Stimulated activated CD8-positive, alpha-beta memory T cell treated with anti-CD3 and anti-CD28 coated beads, Interleukin-15, amount 100 ng/mL, for 24 hours (primary cell): ENCODE measurements at regions not wholly inside any gene's neighbourhood (a gene's known extent, or its start where the extent isn't known, plus 50 kb on each side); places are given as distances from the start of the nearest gene placed in this dataset.
"Not testable (repeated sequence)": the region's sequence is repeated elsewhere in the genome, so short reads cannot be mapped to it uniquely, and the experiment has no call there.

Source experiments
- DNase-seq: peaks from one replicate; pipeline ENCODE4 v3.0.0-alpha.2; 2020; ENCODE audit warnings: low read depth

- DNase-seq, result no peak
Measured at GRCh38 chr10:43852644-43853214, 204.0 kb upstream of the ZNF32 start.

GRCh38 chr10:43852149-43852548 is 203.5 kb upstream of the ZNF32 start:
- no peak for DNase-seq

- DNase-seq, result no peak
Measured at GRCh38 chr10:43851030-43851429, 202.3 kb upstream of the ZNF32 start.

GRCh38 chr10:43849551-43849950 is 200.9 kb upstream of the ZNF32 start:
- no peak for DNase-seq

GRCh38 chr10:43846968-43847367 is 198.3 kb upstream of the ZNF32 start:
- DNase-seq, result no peak

- DNase-seq, result no peak
Measured at GRCh38 chr10:43846187-43846680, 197.6 kb upstream of the ZNF32 start.

- DNase-seq, result no peak
Measured at GRCh38 chr10:43845121-43845520, 196.4 kb upstream of the ZNF32 start.

- DNase-seq, result no peak
Measured at GRCh38 chr10:43844221-43844620, 195.5 kb upstream of the ZNF32 start.

- no peak for DNase-seq
Measured at GRCh38 chr10:43843321-43844101, 194.8 kb upstream of the ZNF32 start.

GRCh38 chr10:43842496-43842895 is 193.8 kb upstream of the ZNF32 start:
- DNase-seq, result no peak

GRCh38 chr10:43842072-43842471 is 193.4 kb upstream of the ZNF32 start:
- DNase-seq, result no peak

- no peak for DNase-seq
Measured at GRCh38 chr10:43839973-43840372, 191.3 kb upstream of the ZNF32 start.

- not testable (repeated sequence) for DNase-seq
Measured at GRCh38 chr10:43834751-43835150, 186.1 kb upstream of the ZNF32 start.

GRCh38 chr10:43827853-43828252 is 179.2 kb upstream of the ZNF32 start:
- DNase-seq, result no peak

GRCh38 chr10:43825984-43826383 is 177.3 kb upstream of the ZNF32 start:
- DNase-seq, result no peak

GRCh38 chr10:43825421-43825820 is 176.7 kb upstream of the ZNF32 start:
- DNase-seq, result no peak

- no peak for DNase-seq
Measured at GRCh38 chr10:43824934-43825333, 176.3 kb upstream of the ZNF32 start.

- DNase-seq, result no peak
Measured at GRCh38 chr10:43822631-43823580, 174.2 kb upstream of the ZNF32 start.

- DNase-seq, result no peak
Measured at GRCh38 chr10:43821103-43821502, 172.4 kb upstream of the ZNF32 start.

GRCh38 chr10:43820663-43821062 is 172.0 kb upstream of the ZNF32 start:
- no peak for DNase-seq

- no peak for DNase-seq
Measured at GRCh38 chr10:43819464-43820230, 171.0 kb upstream of the ZNF32 start.

- DNase-seq, result no peak
Measured at GRCh38 chr10:43818687-43819086, 170.0 kb upstream of the ZNF32 start.
